A673 (cell line): ENCODE measurements at regions not wholly inside any gene's neighbourhood (a gene's known extent, or its start where the extent isn't known, plus 50 kb on each side); places are given as distances from the start of the nearest gene placed in this dataset.

Experiments
- BruUV-seq: library from RNA; stranded (reverse); fragments of 400-500 nt; replicated peaks from 2 replicates; lab custom pipeline; 2021; lab: Mats Ljungman, UMichigan
- CTCF ChIA-PET: fragments of 300-600 bp; sonication (Branson Sonifier 250); formaldehyde crosslinking; loops from one replicate; lab custom pipeline; 2022; ENCODE audit warnings: antibody characterized with exemption; lab: Charles Lee
- POLR2A ChIA-PET: fragments of 300-600 bp; sonication (Branson Sonifier 250); formaldehyde crosslinking; loops from one replicate; lab custom pipeline; 2022; ENCODE audit warnings: antibody characterized with exemption; ENCODE audit not compliant: low non-redundant PET; lab: Charles Lee
- DNase-seq: peaks from one replicate; pipeline ENCODE4 v3.0.0-alpha.2; 2015; ENCODE audit warnings: low spot score
- H3K27ac ChIP-seq: fragments of 200-600 bp; sonication (generic); 2 replicates; pipeline ENCODE4 v1.5.1; 2016; ENCODE audit warnings: mixed run types, low read depth, mild to moderate bottlenecking, mixed read lengths, antibody characterized with exemption, low read length; ENCODE audit not compliant: poor library complexity, severe bottlenecking
- H3K27me3 ChIP-seq: fragments of 200-600 bp; sonication (generic); replicated peaks from 2 replicates; pipeline ENCODE4 v1.6.1; 2017; ENCODE audit warnings: mixed run types, low read depth, mild to moderate bottlenecking, mixed read lengths, antibody characterized with exemption, low read length; ENCODE audit not compliant: insufficient read depth, poor library complexity
- H3K36me3 ChIP-seq: fragments of 200-600 bp; sonication (generic); 2 replicates; pipeline ENCODE4 v1.6.1; 2016; ENCODE audit warnings: mixed run types, mild to moderate bottlenecking, mixed read lengths, antibody characterized with exemption, low read length; ENCODE audit not compliant: insufficient read depth, poor library complexity, severe bottlenecking
- H3K4me1 ChIP-seq: fragments of 200-600 bp; sonication (generic); 2 replicates; pipeline ENCODE4 v1.6.1; 2017; ENCODE audit warnings: mixed run types, mild to moderate bottlenecking, mixed read lengths, antibody characterized with exemption, low read length; ENCODE audit not compliant: insufficient read depth, poor library complexity, severe bottlenecking
- H3K4me3 ChIP-seq: fragments of 200-600 bp; sonication (generic); 2 replicates; pipeline ENCODE4 v1.5.1; 2016; ENCODE audit warnings: low read depth, mixed run types, mild to moderate bottlenecking, mixed read lengths, low read length; ENCODE audit not compliant: poor library complexity, severe bottlenecking
- H3K9me3 ChIP-seq: fragments of 200-600 bp; sonication (generic); 2 replicates; pipeline ENCODE4 v1.6.1; 2016; ENCODE audit warnings: mixed run types, low read depth, mild to moderate bottlenecking, mixed read lengths, antibody characterized with exemption, low read length; ENCODE audit not compliant: poor library complexity, severe bottlenecking
- EZH2 ChIP-seq: fragments of 200-600 bp; sonication (generic); IDR thresholded peaks from 2 replicates; pipeline ENCODE4 v1.6.1; 2017; ENCODE audit warnings: borderline replicate concordance, low read depth, mild to moderate bottlenecking, mixed read lengths, antibody characterized with exemption, low read length; ENCODE audit not compliant: poor library complexity, severe bottlenecking
- intact Hi-C: fragments of 100-400 bp; cut with micrococcal nuclease; formaldehyde crosslinking; loops from one replicate; pipeline ENCODE4 v1.10.0; 2022; ENCODE audit not compliant: unreplicated experiment
- TF ChIP-seq, protein P1 (sequence below): fragments of 300-800, 200-600 bp; sonication (generic); conservative IDR thresholded peaks from 2 replicates; pipeline ENCODE4 v1.5.1; 2017; ENCODE audit warnings: low read depth, mild to moderate bottlenecking, antibody characterized with exemption, low read length, moderate library complexity, mixed read lengths

GRCh38 chr9:8037745-8038144 lies 238.2 kb upstream of the DMAC1 start:
- Histone ChIP-seq H3K4me3 (no peak overlapping the region), H3K4me1 (no peaks in the 10 kb centered on the region), H3K27me3 (no peaks in the 10 kb centered on the region), H3K9me3 (peaks cover 7% of the 10 kb centered on the region), H3K36me3 (no peaks in the 10 kb centered on the region), H3K27ac (no peak overlapping the region)
- DNase-seq: no peak
- ChIA-PET CTCF (no interaction called here), POLR2A (no interaction called here)
- no TSS peak for BruUV-seq
- no peak for TF ChIP-seq EZH2
- TF ChIP-seq, protein P1, sequence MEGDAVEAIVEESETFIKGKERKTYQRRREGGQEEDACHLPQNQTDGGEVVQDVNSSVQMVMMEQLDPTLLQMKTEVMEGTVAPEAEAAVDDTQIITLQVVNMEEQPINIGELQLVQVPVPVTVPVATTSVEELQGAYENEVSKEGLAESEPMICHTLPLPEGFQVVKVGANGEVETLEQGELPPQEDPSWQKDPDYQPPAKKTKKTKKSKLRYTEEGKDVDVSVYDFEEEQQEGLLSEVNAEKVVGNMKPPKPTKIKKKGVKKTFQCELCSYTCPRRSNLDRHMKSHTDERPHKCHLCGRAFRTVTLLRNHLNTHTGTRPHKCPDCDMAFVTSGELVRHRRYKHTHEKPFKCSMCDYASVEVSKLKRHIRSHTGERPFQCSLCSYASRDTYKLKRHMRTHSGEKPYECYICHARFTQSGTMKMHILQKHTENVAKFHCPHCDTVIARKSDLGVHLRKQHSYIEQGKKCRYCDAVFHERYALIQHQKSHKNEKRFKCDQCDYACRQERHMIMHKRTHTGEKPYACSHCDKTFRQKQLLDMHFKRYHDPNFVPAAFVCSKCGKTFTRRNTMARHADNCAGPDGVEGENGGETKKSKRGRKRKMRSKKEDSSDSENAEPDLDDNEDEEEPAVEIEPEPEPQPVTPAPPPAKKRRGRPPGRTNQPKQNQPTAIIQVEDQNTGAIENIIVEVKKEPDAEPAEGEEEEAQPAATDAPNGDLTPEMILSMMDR: no peak
- intact Hi-C loops: no loop called here

DNA sequence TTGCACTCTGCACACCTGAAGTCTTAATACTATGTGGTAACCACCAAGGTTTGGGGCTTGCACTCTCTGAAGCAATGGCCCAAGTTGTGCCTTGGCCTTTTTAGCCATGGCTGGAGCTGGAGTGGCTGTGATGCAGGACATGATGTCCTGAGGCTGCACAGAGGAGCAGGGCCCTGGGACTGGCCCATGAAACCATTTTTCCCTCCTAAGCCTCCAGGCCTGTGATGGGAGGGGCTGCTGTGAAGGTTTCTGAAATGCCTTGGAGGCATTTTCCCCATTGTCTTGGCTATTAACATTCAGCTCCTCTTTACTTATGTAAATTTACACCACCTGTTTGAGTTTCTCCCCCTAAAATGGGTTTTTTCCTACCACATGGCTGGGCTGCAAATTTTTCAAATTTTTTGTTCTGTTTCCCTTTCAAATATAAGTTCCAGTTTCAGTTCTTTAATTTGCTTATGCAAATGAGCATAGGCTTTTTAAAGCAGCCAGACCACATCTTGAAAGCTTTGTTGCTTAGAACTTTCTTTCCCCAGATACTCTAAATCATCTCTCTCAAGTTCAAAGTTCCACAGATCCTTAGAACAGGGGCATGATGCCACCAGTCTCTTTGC lies 237.4 kb upstream of the DMAC1 start:
- POLR2A ChIA-PET: no interaction called here
- CTCF ChIA-PET: no interaction called here
- H3K27me3 ChIP-seq: no peaks in the 10 kb centered on the region
- TF ChIP-seq, protein P1: no peak
- no peak for TF ChIP-seq EZH2
- H3K9me3 ChIP-seq: peaks cover 7% of the 10 kb centered on the region
- intact Hi-C loops: no loop called here
- no peaks in the 10 kb centered on the region for H3K36me3 ChIP-seq
- H3K4me1 ChIP-seq: no peaks in the 10 kb centered on the region
- no peak for DNase-seq
- H3K27ac ChIP-seq: no peak overlapping the region
- no TSS peak for BruUV-seq
- no peak overlapping the region for H3K4me3 ChIP-seq

- DNase-seq: no peak
- H3K4me1 ChIP-seq: no peaks in the 10 kb centered on the region
- POLR2A ChIA-PET: no interaction called here
- no peak overlapping the region for H3K27ac ChIP-seq
- BruUV-seq: no TSS peak
- no peaks in the 10 kb centered on the region for H3K36me3 ChIP-seq
- TF ChIP-seq, protein P1: no peak
- TF ChIP-seq EZH2: no peak
- CTCF ChIA-PET: no interaction called here
- H3K9me3 ChIP-seq: no peaks in the 10 kb centered on the region
- intact Hi-C loops: no loop called here
- H3K4me3 ChIP-seq: no peak overlapping the region
- H3K27me3 ChIP-seq: no peaks in the 10 kb centered on the region
Observed at GRCh38 chr9:8033794-8034193, 234.2 kb upstream of the DMAC1 start.
